HCT116 (cell line): ENCODE measurements at regions not wholly inside any gene's neighbourhood (a gene's known extent, or its start where the extent isn't known, plus 50 kb on each side); places are given as distances from the start of the nearest gene placed in this dataset.

ENCODE experiments used
- ATAC-seq: fragments of 200-7000 bp; cut with Tn5 transposase; 2 replicates; pipeline ENCODE4 v1.9.1; 2020; ENCODE audit warnings: mild to moderate bottlenecking, moderate library complexity
- BruUV-seq: library from RNA; stranded (reverse); fragments of 400-500 nt; replicated peaks from 2 replicates; lab custom pipeline; 2021; lab: Mats Ljungman, UMichigan
- CTCF ChIA-PET: fragments of 300-600 bp; sonication (Branson Sonifier 250); formaldehyde crosslinking; loops from one replicate; lab custom pipeline; 2021; ENCODE audit warnings: antibody characterized with exemption; lab: Charles Lee
- POLR2A ChIA-PET: fragments of 300-600, 350-600 bp; sonication (Branson Sonifier 250); formaldehyde crosslinking; loops from one replicate; lab custom pipeline; 2021; ENCODE audit warnings: antibody characterized with exemption; lab: Charles Lee
- RAD21 ChIA-PET, 2 experiments: fragments of 300-600 bp; sonication (Branson Sonifier 250); formaldehyde crosslinking; loops; one replicate each; lab custom pipeline; 2023; ENCODE audit warnings: low total read pairs in 2 of 2; ENCODE audit not compliant: uncharacterized antibody in 2 of 2, unreplicated experiment in 2 of 2, low non-redundant PET in 1 of 2; lab: Charles Lee
- DNase-seq: peaks from one replicate; pipeline ENCODE4 v3.0.0-alpha.2; 2010; ENCODE audit warnings: low read depth, low spot score
- H2AFZ ChIP-seq: fragments of 200-600 bp; shearing (Covaris generic), sonication (generic); 2 replicates; pipeline ENCODE4 v1.6.1; 2017; ENCODE audit warnings: low read depth, mixed run types, mixed read lengths, antibody characterized with exemption, low read length; ENCODE audit not compliant: poor library complexity, severe bottlenecking
- H3K27ac ChIP-seq: 2 replicates; pipeline ENCODE4 v1.5.1; 2012; ENCODE audit warnings: low read depth, low read length
- H3K27me3 ChIP-seq: fragments of 200-600 bp; sonication (generic); 2 replicates; pipeline ENCODE4 v1.6.1; 2016; ENCODE audit warnings: mixed run types, low read length, mixed read lengths; ENCODE audit not compliant: insufficient read depth
- H3K36me3 ChIP-seq, 2 experiments: fragments of 200-500 bp in 1 of 2; fragments of 200-600 bp in 1 of 2; sonication (Bioruptor generic) in 1 of 2; sonication (generic) in 1 of 2; 2 replicates each; pipeline versions ENCODE4 v1.5.1 to v1.6.1; 2014 to 2016; ENCODE audit warnings: low read length in 2 of 2, inconsistent platforms in 1 of 2, mixed read lengths in 1 of 2, mixed run types in 1 of 2; ENCODE audit not compliant: insufficient read depth in 2 of 2, control insufficient read depth in 1 of 2
- H3K4me1 ChIP-seq, 2 experiments: fragments of 200-600 bp in 1 of 2; sonication (generic) in 1 of 2; 2 replicates each; pipeline versions ENCODE4 v1.5.1 to v1.6.1; 2012 to 2017; ENCODE audit warnings: low read length in 2 of 2, inconsistent platforms in 1 of 2, mild to moderate bottlenecking in 1 of 2, mixed read lengths in 1 of 2, mixed run types in 1 of 2, moderate library complexity in 1 of 2; ENCODE audit not compliant: insufficient read depth in 2 of 2, control insufficient read depth in 1 of 2
- H3K4me2 ChIP-seq: fragments of 200-600 bp; sonication (generic); 2 replicates; pipeline ENCODE4 v1.6.1; 2017; ENCODE audit warnings: mixed run types, low read length, mixed read lengths
- H3K4me3 ChIP-seq, 2 experiments: fragments of 200-600 bp in 1 of 2; sonication (generic) in 1 of 2; replicated peaks in 1 of 2; 2 replicates each; pipeline ENCODE4 v1.5.1; 2011 to 2016; ENCODE audit warnings: low read length in 2 of 2, control low read depth in 1 of 2, low read depth in 1 of 2, mild to moderate bottlenecking in 1 of 2, mixed read lengths in 1 of 2, mixed run types in 1 of 2
- H3K79me2 ChIP-seq: fragments of 200-600 bp; sonication (generic); 2 replicates; pipeline ENCODE4 v1.6.1; 2017; ENCODE audit warnings: mild to moderate bottlenecking, mixed run types, low read length, moderate library complexity, mixed read lengths; ENCODE audit not compliant: insufficient read depth
- H3K9ac ChIP-seq: fragments of 200-600 bp; sonication (generic); 2 replicates; pipeline ENCODE4 v1.6.1; 2016; ENCODE audit warnings: low read length, mixed read lengths
- H3K9me2 ChIP-seq: fragments of 200-600 bp; sonication (generic), shearing (Covaris generic); 2 replicates; pipeline ENCODE4 v1.6.1; 2017; ENCODE audit warnings: mixed run types, mild to moderate bottlenecking, moderate library complexity; ENCODE audit not compliant: insufficient read depth
- H3K9me3 ChIP-seq, 2 experiments: fragments of 200-500 bp in 1 of 2; fragments of 200-600 bp in 1 of 2; sonication (Bioruptor generic) in 1 of 2; sonication (generic) in 1 of 2; 2 replicates each; pipeline ENCODE4 v1.6.1; 2014 to 2017; ENCODE audit warnings: low read length in 2 of 2, mixed read lengths in 2 of 2, inconsistent platforms in 1 of 2, low read depth in 1 of 2, mild to moderate bottlenecking in 1 of 2, mixed run types in 1 of 2, moderate library complexity in 1 of 2; ENCODE audit not compliant: control insufficient read depth in 1 of 2, insufficient read depth in 1 of 2
- H4K20me1 ChIP-seq: fragments of 200-600 bp; sonication (generic), shearing (Covaris generic); 2 replicates; pipeline ENCODE4 v1.6.1; 2017; ENCODE audit warnings: mixed run types, mild to moderate bottlenecking, moderate library complexity; ENCODE audit not compliant: insufficient read depth
- CBX3 ChIP-seq: IDR thresholded peaks from 2 replicates; pipeline ENCODE4 v1.6.1; 2012; ENCODE audit warnings: low read depth
- CEBPB ChIP-seq: IDR thresholded peaks from 2 replicates; pipeline ENCODE4 v1.6.1; 2012; ENCODE audit warnings: low read depth
- EGR1 ChIP-seq: IDR thresholded peaks from 2 replicates; pipeline ENCODE4 v1.6.1; 2012; ENCODE audit warnings: low read depth
- ELF1 ChIP-seq: IDR thresholded peaks from 2 replicates; pipeline ENCODE4 v1.6.1; 2012; ENCODE audit warnings: low read depth, borderline replicate concordance
- EZH2 ChIP-seq: fragments of 200-600 bp; sonication (generic); IDR thresholded peaks from 2 replicates; pipeline ENCODE4 v1.6.1; 2017; ENCODE audit warnings: antibody characterized with exemption, mixed run types
- EZH2phosphoT487 ChIP-seq: fragments of 200-600 bp; IDR thresholded peaks from 2 replicates; pipeline ENCODE4 v1.6.1; 2018; ENCODE audit warnings: antibody characterized with exemption, borderline replicate concordance
- FOSL1 ChIP-seq: IDR thresholded peaks from 2 replicates; pipeline ENCODE4 v1.6.1; 2012; ENCODE audit warnings: low read depth
- JUND ChIP-seq: IDR thresholded peaks from 2 replicates; pipeline ENCODE4 v1.6.1; 2012
- POLR2AphosphoS5 ChIP-seq: IDR thresholded peaks from 2 replicates; pipeline ENCODE4 v1.6.1; 2011; ENCODE audit warnings: mild to moderate bottlenecking, low read depth, low read length, moderate library complexity
- RAD21 ChIP-seq: IDR thresholded peaks from 2 replicates; pipeline ENCODE4 v1.6.1; 2012; ENCODE audit warnings: low read depth, mild to moderate bottlenecking
- SRF ChIP-seq: IDR thresholded peaks from 2 replicates; pipeline ENCODE4 v1.6.1; 2012; ENCODE audit warnings: low read depth
- ZFX ChIP-seq: fragments of 450-650 bp; IDR thresholded peaks from 2 replicates; pipeline ENCODE4 v1.6.1; 2017
- intact Hi-C: fragments of 100-400 bp; cut with micrococcal nuclease; formaldehyde crosslinking; loops from 2 replicates; pipeline ENCODE4 v1.10.0; 2022
- TF ChIP-seq, protein P1 (sequence below): IDR thresholded peaks from 2 replicates; pipeline ENCODE4 v1.6.1; 2011; ENCODE audit warnings: mild to moderate bottlenecking, low read length, moderate library complexity; ENCODE audit not compliant: insufficient replicate concordance; ENCODE audit errors: extremely low read depth
- TF ChIP-seq, protein P2 (sequence below): IDR thresholded peaks from 2 replicates; pipeline ENCODE4 v1.6.1; 2012
- TF ChIP-seq, protein P3 (sequence below): IDR thresholded peaks from 2 replicates; pipeline ENCODE4 v1.6.1; 2012

DNA sequence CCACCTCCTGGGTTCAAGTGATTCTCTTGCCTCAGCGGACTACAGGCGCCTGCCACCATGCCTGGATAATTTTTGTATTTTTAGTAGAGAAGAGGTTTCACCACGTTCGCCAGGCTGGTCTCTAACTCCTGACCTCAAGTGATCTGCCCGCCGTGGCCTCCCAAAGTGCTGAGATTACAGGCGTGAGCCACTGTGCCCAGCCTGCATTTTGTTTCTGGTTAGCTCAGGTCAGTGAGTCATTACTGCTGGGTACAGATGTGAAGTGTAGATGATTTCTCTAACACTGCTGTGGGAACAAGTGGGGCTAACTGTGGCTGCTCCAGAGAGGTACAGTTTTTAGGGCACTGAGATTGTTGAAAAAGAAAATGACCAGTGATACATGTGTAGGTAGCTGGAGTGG, 188.6 kb downstream of the PRL start:
- Histone ChIP-seq H3K4me2 (no peak overlapping the region), H3K79me2 (no peaks in the 10 kb centered on the region), H2AFZ (no peak overlapping the region), H4K20me1 (no peaks in the 10 kb centered on the region), H3K9ac (no peak overlapping the region), H3K27me3 (no peaks in the 10 kb centered on the region), H3K9me3 (no peaks in the 10 kb centered on the region), H3K4me3 (no peak overlapping the region), H3K4me1 (peaks cover 0 to 4% of the 10 kb centered on the region in 2 experiments; a peak in 1 of 4 replicates), H3K27ac (no peak overlapping the region), H3K9me2 (no peaks in the 10 kb centered on the region), H3K36me3 (no peaks in the 10 kb centered on the region)
- ChIA-PET CTCF (no interaction called here), RAD21 (no interaction called here), POLR2A (no interaction called here)
- ATAC-seq: no peak
- no TSS peak for BruUV-seq
- intact Hi-C loops: no loop called here
- TF ChIP-seq, protein P1, sequence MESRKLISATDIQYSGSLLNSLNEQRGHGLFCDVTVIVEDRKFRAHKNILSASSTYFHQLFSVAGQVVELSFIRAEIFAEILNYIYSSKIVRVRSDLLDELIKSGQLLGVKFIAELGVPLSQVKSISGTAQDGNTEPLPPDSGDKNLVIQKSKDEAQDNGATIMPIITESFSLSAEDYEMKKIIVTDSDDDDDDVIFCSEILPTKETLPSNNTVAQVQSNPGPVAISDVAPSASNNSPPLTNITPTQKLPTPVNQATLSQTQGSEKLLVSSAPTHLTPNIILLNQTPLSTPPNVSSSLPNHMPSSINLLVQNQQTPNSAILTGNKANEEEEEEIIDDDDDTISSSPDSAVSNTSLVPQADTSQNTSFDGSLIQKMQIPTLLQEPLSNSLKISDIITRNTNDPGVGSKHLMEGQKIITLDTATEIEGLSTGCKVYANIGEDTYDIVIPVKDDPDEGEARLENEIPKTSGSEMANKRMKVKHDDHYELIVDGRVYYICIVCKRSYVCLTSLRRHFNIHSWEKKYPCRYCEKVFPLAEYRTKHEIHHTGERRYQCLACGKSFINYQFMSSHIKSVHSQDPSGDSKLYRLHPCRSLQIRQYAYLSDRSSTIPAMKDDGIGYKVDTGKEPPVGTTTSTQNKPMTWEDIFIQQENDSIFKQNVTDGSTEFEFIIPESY: no peak
- TF ChIP-seq ZFX: no peak
- no peak for TF ChIP-seq ELF1
- TF ChIP-seq EZH2phosphoT487: no peak
- TF ChIP-seq RAD21: no peak
- TF ChIP-seq EZH2: no peak
- TF ChIP-seq, protein P2, sequence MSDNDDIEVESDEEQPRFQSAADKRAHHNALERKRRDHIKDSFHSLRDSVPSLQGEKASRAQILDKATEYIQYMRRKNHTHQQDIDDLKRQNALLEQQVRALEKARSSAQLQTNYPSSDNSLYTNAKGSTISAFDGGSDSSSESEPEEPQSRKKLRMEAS: no peak
- TF ChIP-seq SRF: no peak
- no peak for TF ChIP-seq JUND
- TF ChIP-seq, protein P3, sequence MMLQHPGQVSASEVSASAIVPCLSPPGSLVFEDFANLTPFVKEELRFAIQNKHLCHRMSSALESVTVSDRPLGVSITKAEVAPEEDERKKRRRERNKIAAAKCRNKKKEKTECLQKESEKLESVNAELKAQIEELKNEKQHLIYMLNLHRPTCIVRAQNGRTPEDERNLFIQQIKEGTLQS: no peak
- no peak for TF ChIP-seq CEBPB
- no peak for TF ChIP-seq FOSL1
- TF ChIP-seq EGR1: no peak
- TF ChIP-seq POLR2AphosphoS5: no peak
- no peak for TF ChIP-seq CBX3
- DNase-seq: no peak
